ENCODE measurements at regions not wholly inside any gene's neighbourhood (a gene's known extent, or its start where the extent isn't known, plus 50 kb on each side); places are given as distances from the start of the nearest gene placed in this dataset.

DNA sequence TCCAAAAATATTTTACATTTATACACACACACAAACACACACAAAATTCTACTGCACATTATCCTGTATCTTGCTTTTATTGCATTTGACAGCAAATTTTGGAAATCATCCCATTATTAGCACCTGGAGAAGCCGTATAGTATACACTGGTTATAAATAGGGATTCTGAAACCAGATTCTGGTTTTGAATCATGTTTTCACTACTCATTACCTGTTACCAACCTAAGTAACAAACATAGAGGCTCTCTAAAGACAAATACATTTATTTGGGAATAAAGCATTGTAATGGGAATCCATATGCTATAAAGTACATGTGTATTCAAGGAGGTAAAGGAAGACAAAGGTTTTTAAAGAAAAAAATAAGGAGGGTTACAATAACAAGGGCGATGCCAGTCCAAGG, 106.8 kb downstream of the OR2B2 start:
- TF ChIP-seq, protein P1, sequence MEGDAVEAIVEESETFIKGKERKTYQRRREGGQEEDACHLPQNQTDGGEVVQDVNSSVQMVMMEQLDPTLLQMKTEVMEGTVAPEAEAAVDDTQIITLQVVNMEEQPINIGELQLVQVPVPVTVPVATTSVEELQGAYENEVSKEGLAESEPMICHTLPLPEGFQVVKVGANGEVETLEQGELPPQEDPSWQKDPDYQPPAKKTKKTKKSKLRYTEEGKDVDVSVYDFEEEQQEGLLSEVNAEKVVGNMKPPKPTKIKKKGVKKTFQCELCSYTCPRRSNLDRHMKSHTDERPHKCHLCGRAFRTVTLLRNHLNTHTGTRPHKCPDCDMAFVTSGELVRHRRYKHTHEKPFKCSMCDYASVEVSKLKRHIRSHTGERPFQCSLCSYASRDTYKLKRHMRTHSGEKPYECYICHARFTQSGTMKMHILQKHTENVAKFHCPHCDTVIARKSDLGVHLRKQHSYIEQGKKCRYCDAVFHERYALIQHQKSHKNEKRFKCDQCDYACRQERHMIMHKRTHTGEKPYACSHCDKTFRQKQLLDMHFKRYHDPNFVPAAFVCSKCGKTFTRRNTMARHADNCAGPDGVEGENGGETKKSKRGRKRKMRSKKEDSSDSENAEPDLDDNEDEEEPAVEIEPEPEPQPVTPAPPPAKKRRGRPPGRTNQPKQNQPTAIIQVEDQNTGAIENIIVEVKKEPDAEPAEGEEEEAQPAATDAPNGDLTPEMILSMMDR (IDR thresholded peaks at IDR 0.05) = no peak
- TF ChIP-seq POLR2A (IDR thresholded peaks at IDR 0.05) = no peak
